ENCODE measurements at regions not wholly inside any gene's neighbourhood (a gene's known extent, or its start where the extent isn't known, plus 50 kb on each side); places are given as distances from the start of the nearest gene placed in this dataset.

DNA sequence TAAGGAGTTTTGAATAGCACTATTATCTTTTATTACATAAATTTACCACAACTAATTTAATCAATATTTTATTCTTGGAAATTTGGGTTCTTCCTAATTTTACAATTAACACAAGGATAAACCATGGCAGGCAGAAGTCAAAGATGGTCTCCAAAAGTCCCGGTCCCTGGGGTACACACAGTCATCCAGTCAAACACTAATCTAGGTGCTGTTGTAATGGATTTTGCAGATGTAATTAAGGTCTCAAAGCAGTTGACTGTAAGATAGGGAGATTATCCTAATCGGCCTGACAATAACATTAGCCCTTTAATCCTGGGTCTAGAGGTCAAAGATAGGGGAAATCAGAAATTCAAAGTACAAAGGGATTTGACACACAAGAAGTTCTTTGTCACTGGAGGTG lies 57.5 kb upstream of the HTR1A start:
- Histone ChIP-seq H2AFZ (no peak overlapping the region), H3K27ac (no peak overlapping the region), H3K27me3 (replicated peaks; ENCODE audit: insufficient read depth) (no peaks in the 10 kb centered on the region), H3K9me2 (ENCODE audit: insufficient read depth) (no peaks in the 10 kb centered on the region), H3K79me2 (ENCODE audit: insufficient read depth) (no peaks in the 10 kb centered on the region), H4K20me1 (ENCODE audit: insufficient read depth) (no peaks in the 10 kb centered on the region), H3K36me3 (ENCODE audit: low read depth) (no peaks in the 10 kb centered on the region), H3F3A (ENCODE audit: insufficient read depth) (no peaks in the 10 kb centered on the region), H3K9ac (no peak overlapping the region), H3K4me2 (ENCODE audit: unreplicated experiment) (no peak overlapping the region), H3K4me3 (no peak overlapping the region), H3K4me1 (ENCODE audit: insufficient read depth) (no peaks in the 10 kb centered on the region), H3K9me3 (ENCODE audit: low read depth) (no peaks in the 10 kb centered on the region)
- in situ Hi-C loops (cut with MboI), result no loop called here
- TF ChIP-seq EZH2 (IDR thresholded peaks at IDR 0.05; ENCODE audit: insufficient read depth, poor library complexity, severe bottlenecking), result no peak
- TF ChIP-seq EZH2phosphoT487 (IDR thresholded peaks at IDR 0.05; ENCODE audit: insufficient read depth, low read depth), result no peak
- no peak for DNase-seq
- WGBS, 2 experiments (ENCODE audit: low coverage in 1 of 2, low lambda C conversion rate in 2 of 2, missing lambda C conversion rate in 2 of 2), result 22 to 24% methylated on average over 2 of the region's 2 CpGs

DNA sequence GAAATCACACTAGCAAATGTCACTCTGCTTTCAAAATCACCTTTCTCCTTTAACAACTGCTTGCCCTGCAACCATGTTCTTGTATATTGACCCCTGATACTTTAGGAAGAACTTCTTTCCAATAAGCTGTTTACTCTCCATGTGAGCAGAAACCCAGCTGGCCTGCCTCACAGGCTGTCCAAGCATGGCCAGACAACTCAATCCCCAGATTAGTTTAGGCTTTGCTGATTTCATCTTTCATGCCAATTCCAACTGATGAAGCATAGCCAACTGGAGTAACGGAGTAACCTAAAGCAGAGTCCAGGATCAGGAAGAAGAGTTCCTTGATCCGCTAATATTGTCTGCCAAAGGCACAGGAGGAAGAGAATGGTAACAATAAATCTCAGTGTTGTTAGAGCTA lies 56.7 kb upstream of the HTR1A start:
- H3F3A ChIP-seq (ENCODE audit: insufficient read depth), result no peaks in the 10 kb centered on the region
- no peak for TF ChIP-seq EZH2phosphoT487 (IDR thresholded peaks at IDR 0.05; ENCODE audit: insufficient read depth, low read depth)
- H3K27me3 ChIP-seq (replicated peaks; ENCODE audit: insufficient read depth), result no peaks in the 10 kb centered on the region
- H2AFZ ChIP-seq, result no peak overlapping the region
- no peaks in the 10 kb centered on the region for H3K4me1 ChIP-seq (ENCODE audit: insufficient read depth)
- 32 to 33% methylated on average over 2 of the region's 2 CpGs for WGBS, 2 experiments (ENCODE audit: low coverage in 1 of 2, low lambda C conversion rate in 2 of 2, missing lambda C conversion rate in 2 of 2)
- no peaks in the 10 kb centered on the region for H3K9me2 ChIP-seq (ENCODE audit: insufficient read depth)
- no peak overlapping the region for H3K27ac ChIP-seq
- no peak overlapping the region for H3K9ac ChIP-seq
- no peaks in the 10 kb centered on the region for H3K79me2 ChIP-seq (ENCODE audit: insufficient read depth)
- no peak overlapping the region for H3K4me3 ChIP-seq
- no peak overlapping the region for H3K4me2 ChIP-seq (ENCODE audit: unreplicated experiment)
- no peaks in the 10 kb centered on the region for H3K36me3 ChIP-seq (ENCODE audit: low read depth)
- in situ Hi-C loops (cut with MboI), result no loop called here
- H4K20me1 ChIP-seq (ENCODE audit: insufficient read depth), result no peaks in the 10 kb centered on the region
- no peak for DNase-seq
- no peaks in the 10 kb centered on the region for H3K9me3 ChIP-seq (ENCODE audit: low read depth)

DNA sequence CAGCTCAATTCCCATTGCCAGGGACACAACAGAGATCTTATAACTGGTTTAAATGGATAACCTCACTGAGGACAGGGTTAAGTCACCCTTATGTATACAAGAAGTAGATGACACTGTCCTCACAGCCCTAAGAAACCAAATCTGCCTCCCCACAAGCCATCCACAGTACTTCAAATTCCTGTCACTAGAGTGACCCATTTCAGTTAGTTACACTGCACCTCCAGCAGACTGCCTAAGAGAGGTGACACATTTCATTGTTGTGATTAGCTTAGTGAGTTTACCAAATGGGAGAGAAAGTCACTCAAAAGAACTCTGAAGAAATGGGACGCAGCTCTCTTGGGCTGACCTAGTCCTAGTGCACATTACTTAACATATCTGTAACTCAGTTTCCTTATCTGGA lies 53.6 kb upstream of the HTR1A start:
- Histone ChIP-seq H3F3A (ENCODE audit: insufficient read depth) (no peaks in the 10 kb centered on the region), H4K20me1 (ENCODE audit: insufficient read depth) (no peaks in the 10 kb centered on the region), H3K4me2 (ENCODE audit: unreplicated experiment) (no peak overlapping the region), H3K9me2 (ENCODE audit: insufficient read depth) (no peaks in the 10 kb centered on the region), H3K27me3 (replicated peaks; ENCODE audit: insufficient read depth) (no peaks in the 10 kb centered on the region), H3K27ac (no peak overlapping the region), H3K4me1 (ENCODE audit: insufficient read depth) (no peaks in the 10 kb centered on the region), H2AFZ (no peak overlapping the region), H3K9ac (no peak overlapping the region), H3K36me3 (ENCODE audit: low read depth) (no peaks in the 10 kb centered on the region), H3K4me3 (no peak overlapping the region), H3K79me2 (ENCODE audit: insufficient read depth) (no peaks in the 10 kb centered on the region), H3K9me3 (ENCODE audit: low read depth) (no peaks in the 10 kb centered on the region)
- in situ Hi-C loops (cut with MboI), result no loop called here
- no peak for DNase-seq
- 6 to 9% methylated on average over 1 of the region's 1 CpG for WGBS, 2 experiments (ENCODE audit: low coverage in 1 of 2, low lambda C conversion rate in 2 of 2, missing lambda C conversion rate in 2 of 2)
- TF ChIP-seq EZH2 (IDR thresholded peaks at IDR 0.05; ENCODE audit: insufficient read depth, poor library complexity, severe bottlenecking) (no peak), EZH2phosphoT487 (IDR thresholded peaks at IDR 0.05; ENCODE audit: insufficient read depth, low read depth) (no peak)

All from GM23248 (cell line).